ENCODE measurements at regions not wholly inside any gene's neighbourhood (a gene's known extent, or its start where the extent isn't known, plus 50 kb on each side); places are given as distances from the start of the nearest gene placed in this dataset.

DNA sequence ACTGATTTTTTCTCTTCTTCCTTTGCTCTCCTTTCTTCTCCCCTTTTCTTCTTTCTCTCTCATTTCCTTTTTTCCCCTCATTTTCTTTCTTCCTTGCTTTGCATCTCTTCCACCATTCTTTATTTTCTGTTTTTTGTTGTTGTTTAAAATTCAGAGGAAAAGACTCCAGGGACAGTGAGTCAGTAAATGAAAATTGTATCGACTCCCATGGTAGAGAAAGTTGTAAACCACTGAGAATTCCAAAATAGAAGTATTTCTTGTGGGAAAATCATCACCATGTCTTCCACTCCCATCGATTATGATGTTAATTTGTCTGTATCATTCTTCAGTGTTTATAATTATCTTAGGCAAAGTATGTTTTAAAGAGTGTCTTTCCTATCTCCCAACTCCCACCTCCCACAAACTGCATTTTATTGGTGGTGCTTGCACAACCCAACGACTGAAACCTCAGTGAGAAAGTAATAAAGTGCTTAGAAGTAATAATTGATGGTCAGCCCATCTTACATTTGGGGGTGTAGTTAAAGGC, 134.3 kb downstream of the IRS1 start:
- TF ChIP-seq SUZ12 (IDR thresholded peaks at IDR 0.05; ENCODE audit: extremely low read depth, insufficient read depth, insufficient read length) (no peak), YY1 (IDR thresholded peaks at IDR 0.05; ENCODE audit: insufficient read depth, insufficient read length) (no peak)
